ENCODE measurements at regions not wholly inside any gene's neighbourhood (a gene's known extent, or its start where the extent isn't known, plus 50 kb on each side); places are given as distances from the start of the nearest gene placed in this dataset.

DNA sequence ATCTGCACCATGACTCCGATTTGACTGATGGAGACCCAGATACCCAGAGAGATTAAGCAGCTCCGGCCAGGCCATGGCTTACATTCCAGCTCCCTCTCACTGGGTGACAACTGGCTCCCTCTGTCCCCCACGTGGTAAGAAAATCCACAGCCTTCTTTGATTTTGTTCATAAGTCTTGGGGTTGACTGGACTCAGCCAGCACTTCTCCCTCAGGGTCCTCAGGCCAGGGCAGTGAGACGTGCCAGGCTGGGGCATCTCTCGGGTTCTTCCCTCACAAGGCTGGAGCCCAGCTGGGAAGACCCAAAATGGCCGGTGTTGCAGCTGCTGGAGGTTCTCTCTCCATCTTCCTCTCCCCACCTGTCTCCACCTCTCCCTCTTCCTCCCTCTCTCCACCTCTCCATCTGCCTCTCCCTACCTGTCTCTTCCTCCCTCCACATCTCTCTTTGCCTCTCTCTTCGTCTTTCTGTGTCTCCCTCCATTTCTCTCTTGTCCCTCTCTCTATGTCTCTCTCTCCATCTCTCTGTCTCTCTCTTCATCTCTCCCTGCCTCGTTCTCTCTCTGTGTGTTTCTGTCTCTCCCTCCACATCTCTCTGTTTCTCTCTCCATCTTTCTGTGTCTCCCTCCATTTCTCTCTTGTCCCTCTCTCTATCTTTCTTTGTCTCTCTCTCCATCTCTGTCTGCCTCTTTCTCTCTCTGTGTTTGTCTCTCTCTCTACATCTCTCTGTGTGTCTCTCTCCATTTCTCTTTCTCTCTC lies 105.3 kb downstream of the FOXL1 start:
- TF ChIP-seq, protein P1, sequence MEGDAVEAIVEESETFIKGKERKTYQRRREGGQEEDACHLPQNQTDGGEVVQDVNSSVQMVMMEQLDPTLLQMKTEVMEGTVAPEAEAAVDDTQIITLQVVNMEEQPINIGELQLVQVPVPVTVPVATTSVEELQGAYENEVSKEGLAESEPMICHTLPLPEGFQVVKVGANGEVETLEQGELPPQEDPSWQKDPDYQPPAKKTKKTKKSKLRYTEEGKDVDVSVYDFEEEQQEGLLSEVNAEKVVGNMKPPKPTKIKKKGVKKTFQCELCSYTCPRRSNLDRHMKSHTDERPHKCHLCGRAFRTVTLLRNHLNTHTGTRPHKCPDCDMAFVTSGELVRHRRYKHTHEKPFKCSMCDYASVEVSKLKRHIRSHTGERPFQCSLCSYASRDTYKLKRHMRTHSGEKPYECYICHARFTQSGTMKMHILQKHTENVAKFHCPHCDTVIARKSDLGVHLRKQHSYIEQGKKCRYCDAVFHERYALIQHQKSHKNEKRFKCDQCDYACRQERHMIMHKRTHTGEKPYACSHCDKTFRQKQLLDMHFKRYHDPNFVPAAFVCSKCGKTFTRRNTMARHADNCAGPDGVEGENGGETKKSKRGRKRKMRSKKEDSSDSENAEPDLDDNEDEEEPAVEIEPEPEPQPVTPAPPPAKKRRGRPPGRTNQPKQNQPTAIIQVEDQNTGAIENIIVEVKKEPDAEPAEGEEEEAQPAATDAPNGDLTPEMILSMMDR (IDR thresholded peaks at IDR 0.05; ENCODE audit: low read depth, low read length, missing input control): no peak
- no peak for TF ChIP-seq EGR1 (IDR thresholded peaks at IDR 0.05; ENCODE audit: low read depth in 2 of 2)
- TF ChIP-seq TAF1 (conservative IDR thresholded peaks at IDR 0.05): no peak
- no peak for TF ChIP-seq ZBTB33 (IDR thresholded peaks at IDR 0.05)
- no peak for TF ChIP-seq YY1 (IDR thresholded peaks at IDR 0.05)
- TF ChIP-seq, protein P2, sequence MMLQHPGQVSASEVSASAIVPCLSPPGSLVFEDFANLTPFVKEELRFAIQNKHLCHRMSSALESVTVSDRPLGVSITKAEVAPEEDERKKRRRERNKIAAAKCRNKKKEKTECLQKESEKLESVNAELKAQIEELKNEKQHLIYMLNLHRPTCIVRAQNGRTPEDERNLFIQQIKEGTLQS (IDR thresholded peaks at IDR 0.05): no peak
- TF ChIP-seq FOXA1 (IDR thresholded peaks at IDR 0.05): no peak
- TF ChIP-seq REST (IDR thresholded peaks at IDR 0.05): no peak
- TF ChIP-seq GABPA (IDR thresholded peaks at IDR 0.05 in 1 of 2, conservative IDR thresholded peaks at IDR 0.05 in 1 of 2): no peak
- no peak for TF ChIP-seq RAD21 (IDR thresholded peaks at IDR 0.05)
- TF ChIP-seq, protein P3, sequence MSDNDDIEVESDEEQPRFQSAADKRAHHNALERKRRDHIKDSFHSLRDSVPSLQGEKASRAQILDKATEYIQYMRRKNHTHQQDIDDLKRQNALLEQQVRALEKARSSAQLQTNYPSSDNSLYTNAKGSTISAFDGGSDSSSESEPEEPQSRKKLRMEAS (IDR thresholded peaks at IDR 0.05): no peak
- TF ChIP-seq HNF4G (IDR thresholded peaks at IDR 0.05): no peak
- no peak for TF ChIP-seq SP1 (IDR thresholded peaks at IDR 0.05)
- no peak for TF ChIP-seq JUND (IDR thresholded peaks at IDR 0.05)

Measured in liver (tissue), 3 donors.